CD14-positive monocyte (primary cell): ENCODE measurements at regions not wholly inside any gene's neighbourhood (a gene's known extent, or its start where the extent isn't known, plus 50 kb on each side); places are given as distances from the start of the nearest gene placed in this dataset.

ENCODE experiments used
- DNase-seq, 3 donors: peaks; one replicate each; pipeline ENCODE4 v3.0.0-alpha.2; 2011 to 2022
- H2AFZ ChIP-seq: 2 replicates; pipeline ENCODE4 v1.6.0; 2012; ENCODE audit warnings: mild to moderate bottlenecking, low read depth, low read length, inconsistent platforms; ENCODE audit not compliant: insufficient read depth, poor library complexity, severe bottlenecking
- H3K27ac ChIP-seq, 2 donors: 1 replicate in 1 of 2; 2 replicates in 1 of 2; pipeline ENCODE4 v1.5.1; 2012 to 2013; ENCODE audit warnings: low read length in 2 of 2, control low read depth in 1 of 2, inconsistent platforms in 1 of 2, low read depth in 1 of 2, mild to moderate bottlenecking in 1 of 2
- H3K27me3 ChIP-seq, 2 donors: one replicate each; pipeline versions ENCODE4 v1.6.0 to v1.6.1; 2011 to 2013; ENCODE audit warnings: low read length in 2 of 2; ENCODE audit not compliant: control insufficient read depth in 2 of 2, insufficient read depth in 2 of 2
- H3K36me3 ChIP-seq, 2 donors: replicated peaks in 1 of 2; 1 replicate in 1 of 2; 2 replicates in 1 of 2; pipeline versions ENCODE4 v1.5.1 to v1.6.1; 2012 to 2013; ENCODE audit warnings: low read length in 2 of 2, control low read depth in 1 of 2, inconsistent platforms in 1 of 2, mild to moderate bottlenecking in 1 of 2; ENCODE audit not compliant: insufficient read depth in 2 of 2, control insufficient read depth in 1 of 2
- H3K4me1 ChIP-seq, 2 donors: 1 replicate in 1 of 2; 2 replicates in 1 of 2; pipeline versions ENCODE4 v1.5.1 to v1.6.1; 2012 to 2013; ENCODE audit warnings: low read length in 2 of 2, control low read depth in 1 of 2, inconsistent platforms in 1 of 2, mild to moderate bottlenecking in 1 of 2, moderate library complexity in 1 of 2; ENCODE audit not compliant: insufficient read depth in 2 of 2, control insufficient read depth in 1 of 2
- H3K4me2 ChIP-seq: replicated peaks from 2 replicates; pipeline ENCODE3; 2012; ENCODE audit warnings: low read length, moderate library complexity, mild to moderate bottlenecking; ENCODE audit not compliant: poor library complexity, severe bottlenecking; ENCODE audit errors: extremely low read depth
- H3K4me3 ChIP-seq, 3 experiments: fragments of 200-600 bp in 1 of 3; sonication (generic) in 1 of 3; replicated peaks in 1 of 3; 1 replicate in 2 of 3; 2 replicates in 1 of 3; pipeline ENCODE4 v1.5.1; 2011 to 2013; ENCODE audit warnings: low read length in 3 of 3, mild to moderate bottlenecking in 3 of 3, control low read depth in 2 of 3, low read depth in 2 of 3, inconsistent platforms in 1 of 3, moderate library complexity in 1 of 3
- H3K79me2 ChIP-seq: 2 replicates; pipeline ENCODE4 v1.6.0; 2012; ENCODE audit warnings: mild to moderate bottlenecking, control low read depth, inconsistent platforms, low read length, moderate library complexity; ENCODE audit not compliant: insufficient read depth
- H3K9ac ChIP-seq: 2 replicates; pipeline ENCODE4 v1.6.0; 2017; ENCODE audit warnings: low read length, mild to moderate bottlenecking; ENCODE audit not compliant: insufficient read depth, poor library complexity, severe bottlenecking
- H3K9me3 ChIP-seq, 2 donors: replicated peaks in 1 of 2; 1 replicate in 1 of 2; 2 replicates in 1 of 2; pipeline versions ENCODE4 v1.5.1 to v1.6.1; 2012 to 2013; ENCODE audit warnings: low read length in 2 of 2, control low read depth in 1 of 2; ENCODE audit not compliant: control insufficient read depth in 1 of 2, insufficient read depth in 1 of 2
- H4K20me1 ChIP-seq: 2 replicates; pipeline ENCODE4 v1.6.0; 2012; ENCODE audit warnings: mild to moderate bottlenecking, low read length, control low read depth, moderate library complexity; ENCODE audit not compliant: insufficient read depth
- H3K27ac Mint-ChIP-seq, 7 donors: one replicate each; pipeline ENCODE4 v1.8.0; 2020; ENCODE audit warnings: mild to moderate bottlenecking in 7 of 7, mixed read lengths in 7 of 7, moderate library complexity in 6 of 7, inconsistent platforms in 2 of 7
- H3K27me3 Mint-ChIP-seq, 3 donors: one replicate each; pipeline ENCODE4 v1.8.0; 2021 to 2022; ENCODE audit warnings: low read depth in 3 of 3, mild to moderate bottlenecking in 3 of 3, mixed read lengths in 3 of 3, moderate library complexity in 3 of 3, inconsistent platforms in 1 of 3
- H3K36me3 Mint-ChIP-seq, 2 donors: one replicate each; pipeline ENCODE4 v1.8.0; 2020; ENCODE audit warnings: mixed read lengths in 2 of 2, inconsistent platforms in 1 of 2, mild to moderate bottlenecking in 1 of 2
- H3K4me1 Mint-ChIP-seq: one replicate; pipeline ENCODE4 v1.8.0; 2020; ENCODE audit warnings: mild to moderate bottlenecking, mixed read lengths
- H3K4me3 Mint-ChIP-seq, 2 donors: one replicate each; pipeline ENCODE4 v1.8.0; 2020; ENCODE audit warnings: mild to moderate bottlenecking in 2 of 2, mixed read lengths in 2 of 2, moderate library complexity in 1 of 2
- H3K9me3 Mint-ChIP-seq, 7 donors: one replicate each; pipeline ENCODE4 v1.8.0; 2020 to 2022; ENCODE audit warnings: mixed read lengths in 7 of 7, mild to moderate bottlenecking in 6 of 7, moderate library complexity in 6 of 7, inconsistent platforms in 2 of 7
- CTCF ChIP-seq: fragments of 200-600 bp; IDR thresholded peaks from one replicate; pipeline ENCODE4 v1.8.0; 2022; ENCODE audit warnings: antibody characterized with exemption, mild to moderate bottlenecking
- WGBS: methylation state at CpG from one replicate; pipeline ENCODE4 v1.1.5; 2013; ENCODE audit warnings: missing lambda C conversion rate; ENCODE audit not compliant: insufficient coverage; 5-methylcytosine and 5-hydroxymethylcytosine counted together
- intact Hi-C, 2 donors: fragments of 100-400 bp; cut with micrococcal nuclease; formaldehyde crosslinking; loops; one replicate each; pipeline versions ENCODE4 v1.15.0 to v1.15.1; 2023

- no peak overlapping the region for H3K27ac ChIP-seq
- H2AFZ ChIP-seq, result no peak overlapping the region
- H3K9me3 ChIP-seq, result no peaks in the 10 kb centered on the region
- no CpG with 5 or more reads among the region's 7 CpGs for WGBS
- H4K20me1 ChIP-seq, result no peaks in the 10 kb centered on the region
- H3K27me3 ChIP-seq, result no peaks in the 10 kb centered on the region
- Mint-ChIP-seq H3K36me3 (no peaks in the 10 kb centered on the region), H3K27ac (no peak overlapping the region), H3K4me3 (no peak overlapping the region), H3K27me3 (peaks cover 1 to 5% (median 2%) of the 10 kb centered on the region in 3 donors), H3K9me3 (peaks cover 0 to 2% (median 0%) of the 10 kb centered on the region in 7 donors), H3K4me1 (no peaks in the 10 kb centered on the region)
- no peak overlapping the region for H3K4me3 ChIP-seq
- TF ChIP-seq CTCF, result no peak
- intact Hi-C loops, result no loop called here
- H3K79me2 ChIP-seq, result no peaks in the 10 kb centered on the region
- no peaks in the 10 kb centered on the region for H3K36me3 ChIP-seq
- no peaks in the 10 kb centered on the region for H3K4me1 ChIP-seq
- DNase-seq, result no peak
- H3K4me2 ChIP-seq, result no peak overlapping the region
- no peak overlapping the region for H3K9ac ChIP-seq
Measured at GRCh38 chr6:150730801-150731457, 131.2 kb downstream of the PLEKHG1 start.

DNA sequence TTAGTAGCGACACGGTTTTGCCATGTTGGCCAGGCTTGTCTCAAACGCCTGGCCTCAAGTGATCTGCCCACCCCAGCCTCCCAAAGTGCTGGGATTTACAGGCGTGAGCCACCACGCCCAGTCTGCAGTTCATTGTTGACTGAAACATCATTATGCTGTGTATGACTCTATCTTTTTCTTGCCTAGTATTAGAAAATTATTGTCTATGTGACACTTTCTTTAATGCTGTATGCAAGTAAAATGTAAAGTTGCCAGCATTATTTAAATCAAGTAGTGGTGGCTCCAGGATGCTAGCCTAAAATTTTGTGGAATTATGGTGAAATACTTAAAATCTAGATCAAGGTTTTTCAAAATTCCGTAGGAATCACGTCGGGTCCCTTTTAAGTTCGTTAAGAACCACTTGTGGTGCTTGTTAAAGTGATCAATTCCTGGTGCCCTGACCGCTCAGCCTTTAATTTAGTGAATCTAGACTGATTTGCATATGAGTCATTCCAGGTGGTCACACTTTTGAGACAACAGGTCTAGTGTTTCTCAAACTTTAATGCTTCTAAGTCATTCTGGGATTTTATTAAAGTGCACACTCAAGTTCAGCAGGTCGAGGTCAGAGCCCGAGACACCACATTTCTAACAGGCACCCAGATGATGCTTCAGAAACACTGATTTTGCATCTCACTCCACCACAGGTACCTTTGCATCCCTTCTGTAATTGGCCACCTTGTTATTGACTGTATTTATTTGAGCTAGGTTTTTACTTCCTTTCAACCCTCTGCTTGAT is 132.6 kb upstream of the MTHFD1L start:
- no peak overlapping the region for H3K27ac Mint-ChIP-seq
- intact Hi-C loops, result no loop called here
- no peak overlapping the region for H3K4me3 ChIP-seq
- no peaks in the 10 kb centered on the region for H3K36me3 ChIP-seq
- WGBS, result 98% methylated on average over 8 of the region's 12 CpGs
- H3K9ac ChIP-seq, result no peak overlapping the region
- H3K9me3 Mint-ChIP-seq, result peaks cover 0 to 2% (median 0%) of the 10 kb centered on the region in 7 donors
- H3K27me3 ChIP-seq, result no peaks in the 10 kb centered on the region
- no peaks in the 10 kb centered on the region for H3K9me3 ChIP-seq
- no peak for TF ChIP-seq CTCF
- H3K27ac ChIP-seq, result no peak overlapping the region
- H3K4me3 Mint-ChIP-seq, result no peak overlapping the region
- DNase-seq, result no peak
- no peak overlapping the region for H3K4me2 ChIP-seq
- peaks cover 1 to 5% (median 2%) of the 10 kb centered on the region in 3 donors for H3K27me3 Mint-ChIP-seq
- no peaks in the 10 kb centered on the region for H3K4me1 ChIP-seq
- no peaks in the 10 kb centered on the region for H3K79me2 ChIP-seq
- no peaks in the 10 kb centered on the region for H3K36me3 Mint-ChIP-seq
- no peak overlapping the region for H2AFZ ChIP-seq
- no peaks in the 10 kb centered on the region for H4K20me1 ChIP-seq
- H3K4me1 Mint-ChIP-seq, result no peaks in the 10 kb centered on the region
